Adrenal gland (tissue), 9 donors: ENCODE measurements at regions not wholly inside any gene's neighbourhood (a gene's known extent, or its start where the extent isn't known, plus 50 kb on each side); places are given as distances from the start of the nearest gene placed in this dataset.
A peak's percentile ranks its signal among the peaks of the same experiment; 100 is the strongest.

Source experiments
- DNase-seq, 7 donors: peaks; one replicate each; pipeline ENCODE4 v3.0.0-alpha.2; 2019 to 2020
- H3K27ac ChIP-seq, 5 donors: fragments of 200-600 bp; sonication (generic) in 4 of 5; 1 replicate in 3 of 5; 2 replicates in 2 of 5; pipeline versions ENCODE4 v1.5.1 to v1.8.0; 2016 to 2020; ENCODE audit warnings: mild to moderate bottlenecking in 1 of 5
- H3K27me3 ChIP-seq: fragments of 200-600 bp; 2 replicates; pipeline ENCODE4 v1.8.0; 2021
- H3K36me3 ChIP-seq, 2 donors: fragments of 200-600 bp; replicated peaks in 1 of 2; 1 replicate in 1 of 2; 2 replicates in 1 of 2; pipeline versions ENCODE4 v1.5.1 to v1.8.0; 2018 to 2022
- H3K4me1 ChIP-seq, 2 donors: fragments of 200-600 bp; replicated peaks in 1 of 2; 1 replicate in 1 of 2; 2 replicates in 1 of 2; pipeline versions ENCODE4 v1.5.1 to v1.8.0; 2018 to 2021
- H3K4me3 ChIP-seq, 4 donors: fragments of 200-600 bp; sonication (generic) in 3 of 4; one replicate each; pipeline ENCODE4 v1.5.1; 2016 to 2018
- H3K9me3 ChIP-seq, 3 donors: fragments of 200-600 bp; sonication (generic) in 1 of 3; replicated peaks in 1 of 3; 1 replicate in 2 of 3; 2 replicates in 1 of 3; pipeline versions ENCODE4 v1.5.1 to v1.8.0; 2016 to 2021
- CTCF ChIP-seq, 6 experiments: fragments of 450-650 bp in 4 of 6; fragments of 200-600 bp in 2 of 6; sonication (generic) in 1 of 6; IDR thresholded peaks; 1 replicate in 5 of 6; 2 replicates in 1 of 6; pipeline versions ENCODE4 v1.5.1 to v1.8.0; 2016 to 2021; ENCODE audit warnings: antibody characterized with exemption in 6 of 6, mild to moderate bottlenecking in 2 of 6, moderate library complexity in 1 of 6
- POLR2A ChIP-seq, 2 donors: fragments of 450-650 bp; IDR thresholded peaks; one replicate each; pipeline ENCODE4 v1.6.1; 2017; ENCODE audit warnings: antibody characterized with exemption in 2 of 2, mild to moderate bottlenecking in 2 of 2, moderate library complexity in 1 of 2
- WGBS, 4 donors: extraction: QIAGEN DNeasy Blood & Tissue Kit in 2 of 4; methylation state at CpG; one replicate each; pipeline versions ENCODE4 v1.1.5 to v1.1.7; 2013 to 2017; 5-methylcytosine and 5-hydroxymethylcytosine counted together
- intact Hi-C, 2 donors: fragments of 100-400 bp; cut with DNase I; formaldehyde crosslinking; loops; one replicate each; pipeline versions ENCODE4 v1.14.1 to v1.15.0; 2022 to 2023
- donor health status: healthy with polysubstance abuse.
- donor health status: Bipolar disorder and iron deficiency.
- donor health status: DM: yes; HTN: yes; CAD: no.
- donor health status: DM: no; HTN: no; CAD: no.
- donor health status: DM: no; HTN: no; CAD: no.

- intact Hi-C loops: no loop called here
- Histone ChIP-seq H3K4me3 (peak overlapping the region in 1 of 4 donors; percentile 53), H3K27ac (no peak overlapping the region), H3K27me3 (peaks cover 3% of the 10 kb centered on the region), H3K4me1 (peaks cover 0 to 10% of the 10 kb centered on the region in 2 donors), H3K9me3 (no peaks in the 10 kb centered on the region), H3K36me3 (no peaks in the 10 kb centered on the region)
- 6 to 24% (median 6%) methylated on average over 13 to 60 of the region's 60 CpGs for WGBS, 4 donors
- TF ChIP-seq CTCF (IDR thresholded peaks at IDR 0.05): no peak
- no peak for TF ChIP-seq POLR2A (IDR thresholded peaks at IDR 0.05)
- peak in 1 of 7 donors; percentile 2 for DNase-seq
These were observed 103.9 kb downstream of the EBNA1BP2 start for GRCh38 chr1:43067977-43068751.

- 70 to 96% (median 94%) methylated on average over 3 to 6 of the region's 6 CpGs for WGBS, 4 donors
- Histone ChIP-seq H3K4me1 (peaks cover 0 to 10% of the 10 kb centered on the region in 2 donors), H3K36me3 (no peaks in the 10 kb centered on the region), H3K9me3 (no peaks in the 10 kb centered on the region), H3K27me3 (peaks cover 3% of the 10 kb centered on the region), H3K27ac (no peak overlapping the region), H3K4me3 (no peak overlapping the region)
- no peak for DNase-seq
- TF ChIP-seq CTCF (IDR thresholded peaks at IDR 0.05) (no peak), POLR2A (IDR thresholded peaks at IDR 0.05) (no peak)
- intact Hi-C loops: no loop called here
These were observed 104.8 kb downstream of the EBNA1BP2 start for GRCh38 chr1:43067233-43067745.

- TF ChIP-seq CTCF (IDR thresholded peaks at IDR 0.05) (no peak), POLR2A (IDR thresholded peaks at IDR 0.05) (no peak)
- Histone ChIP-seq H3K4me1 (peaks cover 0 to 10% of the 10 kb centered on the region in 2 donors), H3K27me3 (peaks cover 3% of the 10 kb centered on the region), H3K36me3 (no peaks in the 10 kb centered on the region), H3K27ac (no peak overlapping the region), H3K9me3 (no peaks in the 10 kb centered on the region), H3K4me3 (no peak overlapping the region)
- 89 to 94% (median 90%) methylated on average over 6 to 9 of the region's 9 CpGs for WGBS, 4 donors
- intact Hi-C loops: no loop called here
- no peak for DNase-seq
These were observed 105.5 kb downstream of the EBNA1BP2 start for GRCh38 chr1:43066578-43066977.

- Histone ChIP-seq H3K27me3 (peaks cover 3% of the 10 kb centered on the region), H3K4me1 (peaks cover 0 to 10% of the 10 kb centered on the region in 2 donors), H3K9me3 (no peaks in the 10 kb centered on the region), H3K36me3 (no peaks in the 10 kb centered on the region), H3K4me3 (no peak overlapping the region), H3K27ac (no peak overlapping the region)
- no peak for DNase-seq
- 83 to 91% (median 87%) methylated on average over 13 of the region's 13 CpGs for WGBS, 4 donors
- intact Hi-C loops: no loop called here
- TF ChIP-seq POLR2A (IDR thresholded peaks at IDR 0.05) (no peak), CTCF (IDR thresholded peaks at IDR 0.05) (no peak)
These were observed 106.3 kb downstream of the EBNA1BP2 start for GRCh38 chr1:43065616-43066399.
